Glutamatergic neuron (in vitro differentiated cells): ENCODE measurements at regions not wholly inside any gene's neighbourhood (a gene's known extent, or its start where the extent isn't known, plus 50 kb on each side); places are given as distances from the start of the nearest gene placed in this dataset.

ENCODE experiments used
- DNase-seq: peaks from one replicate; pipeline ENCODE4 v3.0.0; 2022
- H3K27ac Mint-ChIP-seq: one replicate; pipeline ENCODE4 v1.8.0; 2020; ENCODE audit warnings: mild to moderate bottlenecking, mixed read lengths, inconsistent platforms; ENCODE audit not compliant: unreplicated experiment
- H3K27me3 Mint-ChIP-seq: one replicate; pipeline ENCODE4 v1.8.0; 2020; ENCODE audit warnings: mild to moderate bottlenecking, moderate library complexity, mixed read lengths, inconsistent platforms; ENCODE audit not compliant: unreplicated experiment
- H3K36me3 Mint-ChIP-seq: one replicate; pipeline ENCODE4 v1.8.0; 2020; ENCODE audit warnings: mild to moderate bottlenecking, mixed read lengths, inconsistent platforms; ENCODE audit not compliant: unreplicated experiment
- H3K4me1 Mint-ChIP-seq: one replicate; pipeline ENCODE4 v1.8.0; 2020; ENCODE audit warnings: mild to moderate bottlenecking, low read depth, mixed read lengths, inconsistent platforms; ENCODE audit not compliant: unreplicated experiment
- H3K4me3 Mint-ChIP-seq: one replicate; pipeline ENCODE4 v1.8.0; 2020; ENCODE audit warnings: mild to moderate bottlenecking, mixed read lengths, inconsistent platforms; ENCODE audit not compliant: unreplicated experiment
- H3K9me3 Mint-ChIP-seq: one replicate; pipeline ENCODE4 v1.8.0; 2020; ENCODE audit warnings: mild to moderate bottlenecking, moderate library complexity, mixed read lengths, inconsistent platforms; ENCODE audit not compliant: unreplicated experiment
- TF ChIP-seq, protein P1 (sequence below): fragments of 200-600 bp; sonication (generic); IDR thresholded peaks from one replicate; pipeline ENCODE4 v1.5.0; 2021; ENCODE audit not compliant: partially characterized antibody, unreplicated experiment

DNA sequence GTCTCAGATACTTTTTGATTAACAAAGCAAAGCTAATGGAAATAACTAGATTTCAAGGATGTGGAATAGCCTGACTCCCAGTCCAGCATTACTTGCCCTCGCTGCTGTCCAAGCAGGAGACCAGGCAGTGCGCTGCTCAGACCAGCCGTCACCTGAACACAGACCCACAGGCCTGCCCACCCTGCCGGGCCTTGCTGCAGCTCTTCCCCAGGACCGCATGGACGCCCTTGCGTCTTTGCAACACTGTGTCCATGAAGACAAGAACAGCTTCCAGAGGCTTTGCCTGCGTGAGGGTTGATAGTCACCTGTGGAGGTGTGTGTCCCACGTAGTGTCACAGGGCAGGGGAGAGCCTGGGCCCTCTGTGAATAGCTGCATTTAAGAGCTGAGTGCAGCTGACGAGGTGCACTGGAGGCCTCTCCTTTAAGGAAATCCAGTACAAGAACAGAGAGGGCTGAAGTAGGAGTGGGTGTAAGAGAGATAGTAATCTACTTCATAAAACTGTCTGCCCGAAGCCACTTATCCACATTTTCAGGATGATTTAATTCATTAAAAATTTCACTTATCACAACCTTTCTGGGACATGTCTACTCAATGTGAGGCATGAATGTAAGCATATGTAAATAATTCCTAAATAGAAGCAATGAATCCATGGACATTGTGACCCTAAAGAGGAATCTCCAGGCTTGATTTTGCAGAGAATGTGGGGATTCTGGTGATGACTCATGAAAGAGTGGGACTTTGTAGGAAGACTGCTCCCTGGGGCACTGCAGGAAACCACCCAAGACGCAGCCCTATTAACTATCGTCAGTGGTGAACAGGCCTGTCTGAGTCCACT is 176.2 kb upstream of the RAB4A start:
- no peak for DNase-seq
- Mint-ChIP-seq H3K36me3 (no peaks in the 10 kb centered on the region), H3K27me3 (peaks cover 1% of the 10 kb centered on the region), H3K4me3 (no peak overlapping the region), H3K27ac (no peak overlapping the region), H3K9me3 (no peaks in the 10 kb centered on the region), H3K4me1 (peaks cover 27% of the 10 kb centered on the region)
- TF ChIP-seq, protein P1, sequence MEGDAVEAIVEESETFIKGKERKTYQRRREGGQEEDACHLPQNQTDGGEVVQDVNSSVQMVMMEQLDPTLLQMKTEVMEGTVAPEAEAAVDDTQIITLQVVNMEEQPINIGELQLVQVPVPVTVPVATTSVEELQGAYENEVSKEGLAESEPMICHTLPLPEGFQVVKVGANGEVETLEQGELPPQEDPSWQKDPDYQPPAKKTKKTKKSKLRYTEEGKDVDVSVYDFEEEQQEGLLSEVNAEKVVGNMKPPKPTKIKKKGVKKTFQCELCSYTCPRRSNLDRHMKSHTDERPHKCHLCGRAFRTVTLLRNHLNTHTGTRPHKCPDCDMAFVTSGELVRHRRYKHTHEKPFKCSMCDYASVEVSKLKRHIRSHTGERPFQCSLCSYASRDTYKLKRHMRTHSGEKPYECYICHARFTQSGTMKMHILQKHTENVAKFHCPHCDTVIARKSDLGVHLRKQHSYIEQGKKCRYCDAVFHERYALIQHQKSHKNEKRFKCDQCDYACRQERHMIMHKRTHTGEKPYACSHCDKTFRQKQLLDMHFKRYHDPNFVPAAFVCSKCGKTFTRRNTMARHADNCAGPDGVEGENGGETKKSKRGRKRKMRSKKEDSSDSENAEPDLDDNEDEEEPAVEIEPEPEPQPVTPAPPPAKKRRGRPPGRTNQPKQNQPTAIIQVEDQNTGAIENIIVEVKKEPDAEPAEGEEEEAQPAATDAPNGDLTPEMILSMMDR, result no peak

DNA sequence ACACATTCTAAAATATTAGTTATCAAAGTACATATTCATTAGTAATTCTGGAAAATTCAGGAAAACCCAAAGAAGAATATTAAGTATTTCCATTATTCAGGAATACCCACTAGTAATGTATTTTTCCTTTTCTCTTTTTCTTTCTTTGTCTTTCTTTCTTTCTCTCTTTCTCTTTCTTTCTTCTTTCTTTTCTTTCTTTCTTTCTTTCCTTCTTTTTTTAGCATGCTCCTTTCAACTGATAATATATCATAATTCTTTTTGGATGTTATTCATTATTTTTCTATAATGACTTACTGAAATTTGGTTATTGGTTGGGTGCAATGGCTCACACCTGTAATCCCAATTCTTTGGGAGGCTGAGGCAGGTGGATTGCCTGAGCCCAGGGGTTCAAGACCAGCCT is 175.6 kb upstream of the RAB4A start:
- Mint-ChIP-seq H3K27ac (no peak overlapping the region), H3K9me3 (no peaks in the 10 kb centered on the region), H3K27me3 (peaks cover under 1% of the 10 kb centered on the region), H3K4me3 (no peak overlapping the region), H3K4me1 (peaks cover 25% of the 10 kb centered on the region), H3K36me3 (no peaks in the 10 kb centered on the region)
- TF ChIP-seq, protein P1, result no peak
- DNase-seq, result no peak

DNA sequence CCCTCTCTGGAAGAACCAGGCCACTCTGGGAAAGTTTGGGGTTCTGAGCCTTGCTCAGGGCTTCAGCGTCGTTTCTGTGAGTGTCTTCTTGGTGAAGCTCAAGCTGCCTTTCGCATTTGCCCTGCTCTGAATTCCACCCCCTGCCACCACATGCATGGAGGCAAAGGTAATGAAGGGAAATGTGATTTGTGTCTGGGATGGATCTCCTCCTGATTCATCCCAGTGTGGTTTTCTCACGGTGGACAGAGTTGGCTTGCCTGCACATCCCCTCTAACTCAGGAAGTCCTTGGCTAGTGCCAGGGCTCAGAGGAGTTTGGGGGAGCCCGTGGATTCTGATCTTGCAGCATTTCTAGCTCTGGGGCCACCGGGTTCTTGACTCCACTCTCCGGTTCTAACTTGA is 173.6 kb upstream of the RAB4A start:
- H3K9me3 Mint-ChIP-seq, result no peaks in the 10 kb centered on the region
- no peaks in the 10 kb centered on the region for H3K27me3 Mint-ChIP-seq
- no peak overlapping the region for H3K4me3 Mint-ChIP-seq
- peaks cover 12% of the 10 kb centered on the region for H3K4me1 Mint-ChIP-seq
- TF ChIP-seq, protein P1, result no peak
- H3K36me3 Mint-ChIP-seq, result no peaks in the 10 kb centered on the region
- H3K27ac Mint-ChIP-seq, result no peak overlapping the region
- DNase-seq, result no peak

DNA sequence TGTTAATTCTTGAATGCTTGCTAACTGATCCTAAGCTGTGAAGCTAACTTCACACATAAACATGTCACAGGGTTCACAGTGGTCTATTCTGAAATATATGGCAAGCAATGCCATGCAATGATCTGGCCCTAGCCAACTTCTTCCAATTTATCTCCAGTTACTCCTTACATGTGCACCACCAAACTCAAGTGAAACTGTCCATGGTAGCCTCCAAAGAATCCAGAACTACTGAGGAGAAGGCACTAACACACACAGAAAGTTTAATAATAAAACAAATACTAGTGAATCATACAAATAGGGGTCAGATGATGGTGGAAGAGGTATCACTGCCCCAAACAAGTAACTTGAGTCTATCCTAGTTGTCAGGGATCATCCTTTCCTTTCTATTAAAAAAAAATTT is 172.6 kb upstream of the RAB4A start:
- TF ChIP-seq, protein P1, result no peak
- DNase-seq, result no peak
- H3K36me3 Mint-ChIP-seq, result no peaks in the 10 kb centered on the region
- H3K27ac Mint-ChIP-seq, result no peak overlapping the region
- H3K4me1 Mint-ChIP-seq, result peaks cover 2% of the 10 kb centered on the region
- no peak overlapping the region for H3K4me3 Mint-ChIP-seq
- H3K9me3 Mint-ChIP-seq, result no peaks in the 10 kb centered on the region
- no peaks in the 10 kb centered on the region for H3K27me3 Mint-ChIP-seq

DNA sequence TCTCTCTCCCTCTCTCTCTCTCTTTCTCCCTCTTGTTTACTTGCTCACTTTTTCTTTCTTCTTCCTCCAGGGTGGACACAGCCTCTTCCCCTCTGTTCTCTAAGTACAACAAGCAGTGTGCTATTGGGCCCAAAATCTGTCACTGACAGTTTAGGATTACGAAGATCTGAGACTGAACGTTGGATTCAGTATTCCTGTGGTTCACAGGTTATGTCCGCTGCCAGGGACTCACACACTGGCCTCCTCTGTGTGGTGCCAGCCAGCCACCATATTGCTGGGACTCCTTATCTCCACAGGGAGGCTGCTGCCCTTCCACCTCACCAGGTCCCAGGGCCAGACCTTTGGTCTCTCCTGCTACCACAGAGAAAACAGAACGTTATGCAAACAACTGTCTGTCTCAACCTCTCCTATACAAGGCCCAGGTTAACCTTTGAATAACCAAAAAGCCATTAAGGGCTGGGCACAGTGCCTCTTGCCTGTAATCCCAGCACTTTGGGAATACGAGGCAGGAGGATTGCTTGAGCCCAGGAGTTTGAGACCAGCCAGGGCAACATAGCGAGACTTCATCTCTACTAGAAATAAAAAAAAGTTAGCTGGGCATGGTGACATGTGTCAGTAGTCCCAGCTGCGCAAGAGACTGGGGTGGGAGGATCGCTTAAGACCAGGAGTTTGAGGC is 171.9 kb upstream of the RAB4A start:
- no peak for DNase-seq
- H3K27ac Mint-ChIP-seq, result no peak overlapping the region
- H3K4me3 Mint-ChIP-seq, result no peak overlapping the region
- peaks cover under 1% of the 10 kb centered on the region for H3K4me1 Mint-ChIP-seq
- TF ChIP-seq, protein P1, result no peak
- no peaks in the 10 kb centered on the region for H3K9me3 Mint-ChIP-seq
- H3K36me3 Mint-ChIP-seq, result no peaks in the 10 kb centered on the region
- no peaks in the 10 kb centered on the region for H3K27me3 Mint-ChIP-seq
